ENCODE measurements at regions not wholly inside any gene's neighbourhood (a gene's known extent, or its start where the extent isn't known, plus 50 kb on each side); places are given as distances from the start of the nearest gene placed in this dataset.

GRCh38 chr6:124879992-124880355, 82.3 kb upstream of the RNF217 start:
- Histone ChIP-seq H3K79me2 (ENCODE audit: control insufficient read depth, insufficient read depth, low read length) (no peaks in the 10 kb centered on the region), H2AFZ (ENCODE audit: control insufficient read depth, low read length) (no peak overlapping the region), H3K36me3 (ENCODE audit: control insufficient read depth in 2 of 2, extremely low read depth in 1 of 2, insufficient read depth in 2 of 2, low read length in 2 of 2) (no peaks in the 10 kb centered on the region), H3K4me3 (ENCODE audit: control insufficient read depth in 2 of 3, extremely low read depth in 1 of 3, insufficient read depth in 2 of 3, low read depth in 1 of 3, low read length in 3 of 3) (no peak overlapping the region), H3K27me3 (ENCODE audit: control insufficient read depth, extremely low read depth, insufficient read depth, low read length) (no peaks in the 10 kb centered on the region), H3K9me3 (ENCODE audit: control insufficient read depth, low read depth, low read length) (no peaks in the 10 kb centered on the region), H3K4me2 (ENCODE audit: control insufficient read depth, extremely low read depth, insufficient read depth, low read depth, low read length) (no peak overlapping the region), H3K4me1 (ENCODE audit: control insufficient read depth, extremely low read depth, insufficient read depth, low read length) (peaks cover 21% of the 10 kb centered on the region), H4K20me1 (ENCODE audit: control insufficient read depth, extremely low read depth, insufficient read depth, low read length) (no peaks in the 10 kb centered on the region), H3K9ac (ENCODE audit: control insufficient read depth, extremely low read depth, insufficient read depth, low read length) (no peak overlapping the region), H3K27ac (ENCODE audit: control insufficient read depth, insufficient read depth, low read length) (no peak overlapping the region), H3K9me1 (ENCODE audit: control insufficient read depth, extremely low read depth, insufficient read depth, low read length) (no peaks in the 10 kb centered on the region)
- DNase-seq (ENCODE audit: low read depth, low spot score) (no peak), FAIRE-seq (no peak)
- TF ChIP-seq CTCF (optimal IDR thresholded peaks at IDR 0.05 in 1 of 3, IDR thresholded peaks at IDR 0.05 in 1 of 3, conservative IDR thresholded peaks at IDR 0.05 in 1 of 3; ENCODE audit: extremely low read depth in 1 of 3, insufficient read depth in 2 of 3, low read length in 3 of 3): no peak
- TF ChIP-seq EZH2 (IDR thresholded peaks at IDR 0.05; ENCODE audit: low read length): no peak
- dilution Hi-C loops (cut with MboI; ENCODE audit: extremely low pct_ligation_motif_present, low sequenced_read_pairs): no loop called here

GRCh38 chr6:124881898-124882578, 80.2 kb upstream of the RNF217 start:
- Histone ChIP-seq H2AFZ (ENCODE audit: control insufficient read depth, low read length) (no peak overlapping the region), H3K4me2 (ENCODE audit: control insufficient read depth, extremely low read depth, insufficient read depth, low read depth, low read length) (peak overlapping the region; percentile 59), H3K27me3 (ENCODE audit: control insufficient read depth, extremely low read depth, insufficient read depth, low read length) (no peaks in the 10 kb centered on the region), H4K20me1 (ENCODE audit: control insufficient read depth, extremely low read depth, insufficient read depth, low read length) (no peaks in the 10 kb centered on the region), H3K79me2 (ENCODE audit: control insufficient read depth, insufficient read depth, low read length) (no peaks in the 10 kb centered on the region), H3K36me3 (ENCODE audit: control insufficient read depth in 2 of 2, extremely low read depth in 1 of 2, insufficient read depth in 2 of 2, low read length in 2 of 2) (no peaks in the 10 kb centered on the region), H3K9me1 (ENCODE audit: control insufficient read depth, extremely low read depth, insufficient read depth, low read length) (no peaks in the 10 kb centered on the region), H3K27ac (ENCODE audit: control insufficient read depth, insufficient read depth, low read length) (no peak overlapping the region), H3K9me3 (ENCODE audit: control insufficient read depth, low read depth, low read length) (no peaks in the 10 kb centered on the region), H3K9ac (ENCODE audit: control insufficient read depth, extremely low read depth, insufficient read depth, low read length) (no peak overlapping the region), H3K4me3 (ENCODE audit: control insufficient read depth in 2 of 3, extremely low read depth in 1 of 3, insufficient read depth in 2 of 3, low read depth in 1 of 3, low read length in 3 of 3) (no peak overlapping the region), H3K4me1 (ENCODE audit: control insufficient read depth, extremely low read depth, insufficient read depth, low read length) (peaks cover 21% of the 10 kb centered on the region)
- dilution Hi-C loops (cut with MboI; ENCODE audit: extremely low pct_ligation_motif_present, low sequenced_read_pairs): no loop called here
- TF ChIP-seq EZH2 (IDR thresholded peaks at IDR 0.05; ENCODE audit: low read length): no peak
- no peak for TF ChIP-seq CTCF (optimal IDR thresholded peaks at IDR 0.05 in 1 of 3, IDR thresholded peaks at IDR 0.05 in 1 of 3, conservative IDR thresholded peaks at IDR 0.05 in 1 of 3; ENCODE audit: extremely low read depth in 1 of 3, insufficient read depth in 2 of 3, low read length in 3 of 3)
- DNase-seq (ENCODE audit: low read depth, low spot score) (no peak), FAIRE-seq (peak; percentile 92)

All from keratinocyte (primary cell).